Thyroid gland (tissue), 4 donors: ENCODE measurements at regions not wholly inside any gene's neighbourhood (a gene's known extent, or its start where the extent isn't known, plus 50 kb on each side); places are given as distances from the start of the nearest gene placed in this dataset.

Experiments
- DNase-seq, 2 donors: peaks; one replicate each; pipeline ENCODE4 v3.0.0-alpha.2; 2019
- H3K27ac ChIP-seq, 3 donors: fragments of 200-600 bp; sonication (generic); 1 replicate in 2 of 3; 2 replicates in 1 of 3; pipeline ENCODE4 v1.5.1; 2016 to 2019; ENCODE audit warnings: mild to moderate bottlenecking in 1 of 3, moderate library complexity in 1 of 3
- H3K27me3 ChIP-seq: fragments of 200-600 bp; sonication (generic); one replicate; pipeline ENCODE4 v1.5.1; 2019
- H3K36me3 ChIP-seq, 2 donors: fragments of 200-600 bp; sonication (generic); one replicate each; pipeline ENCODE4 v1.5.1; 2016 to 2019
- H3K4me1 ChIP-seq, 2 donors: fragments of 200-600 bp; sonication (generic); one replicate each; pipeline ENCODE4 v1.5.1; 2017 to 2019
- H3K4me3 ChIP-seq, 3 donors: fragments of 200-600 bp; sonication (generic); replicated peaks in 1 of 3; 1 replicate in 2 of 3; 2 replicates in 1 of 3; pipeline ENCODE4 v1.5.1; 2016; ENCODE audit warnings: mild to moderate bottlenecking in 1 of 3
- H3K9me3 ChIP-seq: fragments of 200-600 bp; sonication (generic); one replicate; pipeline ENCODE4 v1.5.1; 2017
- POLR2A ChIP-seq, 2 donors: fragments of 450-650 bp; IDR thresholded peaks; one replicate each; pipeline ENCODE4 v1.6.1; 2017; ENCODE audit warnings: antibody characterized with exemption in 2 of 2, mild to moderate bottlenecking in 2 of 2, moderate library complexity in 1 of 2
- WGBS, 2 donors: methylation state at CpG; one replicate each; pipeline ENCODE4 v1.1.5; 2017; 5-methylcytosine and 5-hydroxymethylcytosine counted together
- intact Hi-C: fragments of 100-400 bp; cut with DNase I; formaldehyde crosslinking; loops from one replicate; pipeline ENCODE4 v1.15.1; 2023
- TF ChIP-seq, protein P1 (sequence below), 6 experiments: fragments of 200-600 bp in 3 of 6; fragments of 450-650 bp in 3 of 6; sonication (generic) in 3 of 6; IDR thresholded peaks; one replicate each; pipeline ENCODE4 v1.5.1; 2016 to 2019; ENCODE audit warnings: antibody characterized with exemption in 6 of 6, mild to moderate bottlenecking in 2 of 6, inconsistent platforms in 1 of 6, moderate library complexity in 1 of 6

GRCh38 chr4:152171556-152171955, 364.3 kb downstream of the FBXW7 start:
- Histone ChIP-seq H3K36me3 (no peaks in the 10 kb centered on the region), H3K4me3 (no peak overlapping the region), H3K27me3 (no peaks in the 10 kb centered on the region), H3K27ac (no peak overlapping the region), H3K9me3 (no peaks in the 10 kb centered on the region), H3K4me1 (no peaks in the 10 kb centered on the region)
- WGBS, 2 donors: 87 to 93% methylated on average over 4 of the region's 4 CpGs
- DNase-seq: no peak
- intact Hi-C loops: no loop called here
- no peak for TF ChIP-seq POLR2A (IDR thresholded peaks at IDR 0.05)
- TF ChIP-seq, protein P1, sequence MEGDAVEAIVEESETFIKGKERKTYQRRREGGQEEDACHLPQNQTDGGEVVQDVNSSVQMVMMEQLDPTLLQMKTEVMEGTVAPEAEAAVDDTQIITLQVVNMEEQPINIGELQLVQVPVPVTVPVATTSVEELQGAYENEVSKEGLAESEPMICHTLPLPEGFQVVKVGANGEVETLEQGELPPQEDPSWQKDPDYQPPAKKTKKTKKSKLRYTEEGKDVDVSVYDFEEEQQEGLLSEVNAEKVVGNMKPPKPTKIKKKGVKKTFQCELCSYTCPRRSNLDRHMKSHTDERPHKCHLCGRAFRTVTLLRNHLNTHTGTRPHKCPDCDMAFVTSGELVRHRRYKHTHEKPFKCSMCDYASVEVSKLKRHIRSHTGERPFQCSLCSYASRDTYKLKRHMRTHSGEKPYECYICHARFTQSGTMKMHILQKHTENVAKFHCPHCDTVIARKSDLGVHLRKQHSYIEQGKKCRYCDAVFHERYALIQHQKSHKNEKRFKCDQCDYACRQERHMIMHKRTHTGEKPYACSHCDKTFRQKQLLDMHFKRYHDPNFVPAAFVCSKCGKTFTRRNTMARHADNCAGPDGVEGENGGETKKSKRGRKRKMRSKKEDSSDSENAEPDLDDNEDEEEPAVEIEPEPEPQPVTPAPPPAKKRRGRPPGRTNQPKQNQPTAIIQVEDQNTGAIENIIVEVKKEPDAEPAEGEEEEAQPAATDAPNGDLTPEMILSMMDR (IDR thresholded peaks at IDR 0.05): no peak

GRCh38 chr4:152169683-152170082, 366.2 kb downstream of the FBXW7 start:
- H3K36me3 ChIP-seq: no peaks in the 10 kb centered on the region
- no peaks in the 10 kb centered on the region for H3K4me1 ChIP-seq
- TF ChIP-seq, protein P1 (IDR thresholded peaks at IDR 0.05): no peak
- TF ChIP-seq POLR2A (IDR thresholded peaks at IDR 0.05): no peak
- no peak for DNase-seq
- intact Hi-C loops: no loop called here
- H3K27me3 ChIP-seq: no peaks in the 10 kb centered on the region
- no peak overlapping the region for H3K4me3 ChIP-seq
- H3K27ac ChIP-seq: no peak overlapping the region
- WGBS, 2 donors: 60 to 61% methylated on average over 6 of the region's 6 CpGs
- no peaks in the 10 kb centered on the region for H3K9me3 ChIP-seq

- Histone ChIP-seq H3K27ac (no peak overlapping the region), H3K27me3 (no peaks in the 10 kb centered on the region), H3K36me3 (no peaks in the 10 kb centered on the region), H3K9me3 (no peaks in the 10 kb centered on the region), H3K4me3 (no peak overlapping the region), H3K4me1 (no peaks in the 10 kb centered on the region)
- 52 to 58% methylated on average over 5 of the region's 5 CpGs for WGBS, 2 donors
- no peak for DNase-seq
- TF ChIP-seq POLR2A (IDR thresholded peaks at IDR 0.05): no peak
- TF ChIP-seq, protein P1 (IDR thresholded peaks at IDR 0.05): no peak
- intact Hi-C loops: no loop called here
Measured at GRCh38 chr4:152168987-152169616, 366.8 kb downstream of the FBXW7 start.

- intact Hi-C loops: no loop called here
- Histone ChIP-seq H3K27me3 (no peaks in the 10 kb centered on the region), H3K9me3 (no peaks in the 10 kb centered on the region), H3K27ac (no peak overlapping the region), H3K36me3 (no peaks in the 10 kb centered on the region), H3K4me3 (no peak overlapping the region), H3K4me1 (no peaks in the 10 kb centered on the region)
- no peak for TF ChIP-seq POLR2A (IDR thresholded peaks at IDR 0.05)
- TF ChIP-seq, protein P1 (IDR thresholded peaks at IDR 0.05): no peak
- 23 to 34% methylated on average over 6 of the region's 6 CpGs for WGBS, 2 donors
- no peak for DNase-seq
Measured at GRCh38 chr4:152166567-152166966, 369.3 kb downstream of the FBXW7 start.

DNA sequence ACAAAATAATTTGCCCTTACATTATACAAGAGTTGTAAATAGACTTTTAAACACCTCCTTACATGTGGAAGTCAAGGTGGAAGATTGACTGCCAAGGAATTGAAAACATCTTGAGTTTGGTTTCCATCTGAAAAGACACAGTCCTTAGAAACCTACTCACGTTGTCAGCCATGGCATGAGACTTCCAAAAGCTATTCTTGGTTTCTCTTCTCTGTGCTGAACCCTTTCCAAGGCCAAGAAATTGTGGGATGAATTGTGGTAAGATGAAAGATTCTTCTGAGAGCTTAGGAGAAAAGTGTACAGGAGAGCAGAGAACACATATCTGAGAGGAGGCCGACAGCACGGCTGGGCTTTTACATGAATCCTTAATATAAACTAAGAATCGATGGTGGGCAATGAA, 370.0 kb downstream of the FBXW7 start:
- WGBS, 2 donors: 79 to 91% methylated on average over 4 of the region's 4 CpGs
- DNase-seq: no peak
- no peaks in the 10 kb centered on the region for H3K9me3 ChIP-seq
- H3K27ac ChIP-seq: no peak overlapping the region
- TF ChIP-seq, protein P1 (IDR thresholded peaks at IDR 0.05): no peak
- no peak for TF ChIP-seq POLR2A (IDR thresholded peaks at IDR 0.05)
- no peaks in the 10 kb centered on the region for H3K4me1 ChIP-seq
- intact Hi-C loops: no loop called here
- H3K27me3 ChIP-seq: no peaks in the 10 kb centered on the region
- H3K36me3 ChIP-seq: no peaks in the 10 kb centered on the region
- H3K4me3 ChIP-seq: no peak overlapping the region
